Fibroblast of the conjunctiva (primary cell): ENCODE measurements at regions not wholly inside any gene's neighbourhood (a gene's known extent, or its start where the extent isn't known, plus 50 kb on each side); places are given as distances from the start of the nearest gene placed in this dataset.
"Not testable (repeated sequence)": the region's sequence is repeated elsewhere in the genome, so short reads cannot be mapped to it uniquely, and the experiment has no call there.

Source experiments
- DNase-seq: peaks from one replicate; pipeline ENCODE4 v3.0.0-alpha.2; 2010; ENCODE audit warnings: low read depth

- DNase-seq = no peak
Observed at GRCh38 chr1:90349510-90349909, 354.6 kb downstream of the ZNF326 start.

- no peak for DNase-seq
Observed at GRCh38 chr1:90348934-90349333, 354.0 kb downstream of the ZNF326 start.

- not testable (repeated sequence) for DNase-seq
Observed at GRCh38 chr1:90348459-90348858, 353.5 kb downstream of the ZNF326 start.

DNA sequence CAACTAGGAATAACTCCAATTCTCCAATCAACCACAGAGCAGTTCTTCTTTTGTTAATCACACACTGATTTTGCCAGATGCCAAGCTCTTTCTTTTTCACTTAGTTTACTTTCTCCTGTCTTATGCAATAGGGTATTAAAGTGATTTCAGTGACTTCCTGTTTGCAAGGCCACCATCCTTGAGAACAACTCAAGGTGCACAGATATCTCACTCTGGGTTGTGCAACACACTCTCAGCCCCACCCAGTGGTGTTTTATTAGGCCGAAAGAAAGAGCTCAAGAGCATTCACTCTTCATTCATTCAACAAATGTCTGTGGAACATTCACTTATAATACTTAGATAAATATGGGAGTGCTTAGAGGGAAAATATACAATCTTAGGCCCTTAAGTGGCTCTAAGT is 352.5 kb downstream of the ZNF326 start:
- DNase-seq = no peak

- no peak for DNase-seq
Observed at GRCh38 chr1:90346757-90347156, 351.8 kb downstream of the ZNF326 start.

DNA sequence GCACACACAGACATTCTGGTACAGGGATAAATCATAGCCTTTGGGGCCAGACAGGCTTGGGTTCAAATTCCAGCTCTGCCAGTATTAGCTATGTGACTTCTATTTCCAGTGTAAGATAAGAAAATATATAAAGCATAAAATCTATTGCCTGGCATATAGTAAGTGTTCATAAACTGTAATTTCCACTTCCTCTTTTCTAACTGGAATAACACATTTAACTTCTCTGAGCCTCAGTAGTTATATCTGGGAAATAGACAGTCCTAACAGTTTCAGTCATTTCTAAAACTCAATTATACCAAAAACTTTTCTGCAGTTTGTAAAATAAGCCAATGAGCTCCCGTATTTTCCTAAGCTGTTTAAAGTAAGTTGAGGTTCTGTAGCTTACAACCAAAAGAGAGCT is 351.4 kb downstream of the ZNF326 start:
- DNase-seq = no peak

DNA sequence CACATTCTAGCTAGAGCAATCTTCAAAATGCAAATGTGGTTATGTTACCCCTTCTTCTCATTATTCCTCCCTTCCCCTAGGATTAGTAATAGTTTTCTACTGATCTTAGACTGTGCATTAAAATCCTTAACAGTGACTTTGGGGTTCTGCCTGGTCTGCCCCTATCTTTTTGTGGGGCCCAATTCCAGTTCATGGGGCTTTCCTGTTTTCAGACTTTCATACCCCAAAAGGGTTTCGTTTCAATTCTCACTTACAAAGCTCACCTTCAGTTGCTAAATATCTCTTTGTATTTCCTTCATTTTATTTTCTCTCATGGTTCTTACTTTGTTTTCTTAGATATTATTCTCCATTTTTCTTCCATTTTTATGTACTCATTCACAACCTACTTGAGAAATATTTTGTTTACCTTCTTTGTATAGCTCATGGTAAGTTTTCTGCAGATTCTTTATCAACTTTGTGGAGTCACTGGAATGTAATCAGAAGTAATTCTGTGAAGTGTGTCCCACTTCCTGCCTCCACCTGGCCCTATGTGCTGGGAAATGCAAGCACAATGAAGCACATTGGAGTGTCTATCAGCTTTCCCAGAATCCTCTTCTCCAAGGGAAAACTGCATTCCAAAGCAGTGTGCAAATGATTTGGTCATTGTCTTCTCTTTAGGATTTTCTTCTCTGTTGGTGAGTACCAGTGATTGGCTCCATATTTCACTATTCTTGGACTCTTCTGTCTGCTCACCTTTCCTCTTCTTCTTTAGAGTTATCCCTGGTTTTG is 350.2 kb downstream of the ZNF326 start:
- DNase-seq = no peak

DNA sequence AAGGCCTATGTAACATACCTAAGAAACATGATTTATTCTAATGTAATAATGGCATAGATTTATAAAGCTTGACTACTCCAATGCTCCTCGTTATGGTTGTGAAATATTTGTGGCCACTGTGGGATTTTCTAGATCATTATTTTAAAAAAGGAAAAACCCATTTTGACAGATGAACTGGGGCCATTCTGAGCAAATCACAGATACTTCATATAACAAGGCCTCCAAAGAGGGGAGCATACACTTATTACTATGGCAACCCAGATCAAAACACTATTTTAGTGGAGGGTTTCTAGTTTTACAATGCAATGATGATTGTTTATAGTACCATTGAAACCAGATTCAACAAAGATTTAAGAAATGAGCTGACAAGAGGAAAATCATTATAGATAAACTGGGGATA is 346.6 kb downstream of the ZNF326 start:
- DNase-seq = no peak

GRCh38 chr1:90340606-90341005 is 345.7 kb downstream of the ZNF326 start:
- no peak for DNase-seq

GRCh38 chr1:90339811-90340210 is 344.9 kb downstream of the ZNF326 start:
- DNase-seq = no peak

- no peak for DNase-seq
Observed at GRCh38 chr1:90336552-90337324, 341.8 kb downstream of the ZNF326 start.

- DNase-seq = no peak
Observed at GRCh38 chr1:90335558-90335957, 340.6 kb downstream of the ZNF326 start.

GRCh38 chr1:90334137-90334536 is 339.2 kb downstream of the ZNF326 start:
- no peak for DNase-seq

DNA sequence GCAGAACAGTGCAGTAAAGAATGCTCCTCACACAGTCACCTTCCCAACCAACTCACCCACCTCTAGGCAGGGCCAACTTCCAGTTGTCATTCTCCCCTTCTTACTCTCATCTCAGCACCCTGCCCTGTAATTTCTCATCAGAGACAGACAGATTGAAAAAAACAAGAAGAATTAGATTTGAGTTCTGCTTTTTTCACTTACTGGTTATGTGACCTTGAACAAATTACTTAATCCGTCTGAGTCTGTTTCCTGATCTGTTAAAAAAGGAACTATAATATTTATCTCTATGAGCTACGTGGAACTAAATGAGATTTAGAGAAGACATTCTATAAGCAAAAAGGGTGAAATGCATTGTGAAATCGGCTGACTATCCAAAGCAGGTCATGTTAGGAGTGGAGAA is 330.3 kb downstream of the ZNF326 start:
- DNase-seq = no peak

DNA sequence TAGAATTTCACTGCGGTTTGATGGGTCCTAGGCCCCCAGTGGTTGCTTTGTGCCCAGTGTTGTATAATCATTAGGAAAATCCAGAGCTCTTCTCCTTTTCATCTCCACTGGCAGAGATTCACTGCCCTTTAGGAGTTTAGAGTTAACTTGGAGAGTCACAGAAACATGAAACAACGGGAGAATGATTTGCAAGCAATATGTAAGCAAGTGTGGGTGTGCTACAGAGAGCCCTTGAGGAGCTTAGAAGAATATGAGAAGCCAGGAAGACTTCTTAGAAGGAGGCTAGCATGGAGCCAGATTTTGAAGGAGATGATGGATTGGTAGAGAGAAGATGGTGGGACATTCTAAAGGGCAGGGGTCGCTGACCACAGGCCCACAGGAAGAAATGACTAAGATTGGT is 327.3 kb downstream of the ZNF326 start:
- no peak for DNase-seq

DNA sequence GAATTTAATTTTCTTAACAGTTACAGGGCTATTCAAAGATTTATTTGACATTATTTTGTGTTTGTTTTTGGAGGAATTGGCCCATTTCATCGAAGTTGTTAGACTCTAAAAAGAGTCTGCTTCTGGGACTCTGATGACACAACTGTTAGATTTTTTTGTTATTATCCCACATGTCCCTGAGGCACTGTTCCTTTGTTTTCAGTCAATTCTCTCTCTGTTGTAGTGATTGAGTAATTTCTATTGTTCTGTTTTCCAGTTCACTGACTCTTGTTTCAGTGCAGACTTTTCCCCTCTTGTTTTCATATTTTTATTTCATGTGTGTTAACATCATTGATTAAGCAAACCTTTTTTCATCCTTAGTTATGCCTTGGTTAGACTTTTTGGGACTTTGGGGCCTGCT is 325.0 kb downstream of the ZNF326 start:
- DNase-seq = no peak

DNA sequence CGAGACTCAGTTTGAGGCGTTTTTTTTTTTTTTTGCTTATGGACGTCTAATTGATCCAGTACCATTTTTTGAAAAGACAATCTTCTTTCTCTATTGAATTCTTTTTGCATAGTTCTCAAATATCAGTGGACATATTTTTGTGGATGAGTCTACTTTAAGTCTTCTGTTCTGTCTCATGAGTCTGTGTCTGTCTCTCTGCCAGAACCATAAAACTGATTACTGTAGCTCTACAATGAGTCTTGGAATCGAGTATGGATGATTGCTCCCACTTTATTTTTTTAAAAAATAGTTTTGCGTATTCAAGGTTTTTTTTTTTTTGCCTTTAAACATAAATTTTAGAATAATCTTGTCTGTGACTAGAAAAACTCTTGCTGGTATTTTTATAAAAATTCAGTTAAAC is 323.5 kb downstream of the ZNF326 start:
- DNase-seq = no peak

DNA sequence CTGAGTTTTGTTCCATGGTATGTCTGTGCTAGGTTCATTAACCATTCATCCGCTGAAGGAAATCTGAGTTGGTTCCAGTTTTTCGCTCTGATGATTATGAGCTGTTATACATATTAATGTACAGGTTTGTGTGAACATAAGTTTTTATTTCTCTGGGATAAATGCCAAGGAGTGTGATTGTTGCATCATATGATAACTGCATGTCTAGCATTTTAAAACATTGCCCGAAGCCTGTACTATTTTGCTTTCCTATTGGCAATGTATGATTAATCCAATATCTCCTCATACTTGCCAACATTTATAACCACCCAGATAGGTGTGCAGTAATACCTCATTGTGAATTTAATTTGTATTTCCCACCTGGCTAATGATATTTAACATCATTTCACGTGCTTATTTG is 322.7 kb downstream of the ZNF326 start:
- no peak for DNase-seq

DNA sequence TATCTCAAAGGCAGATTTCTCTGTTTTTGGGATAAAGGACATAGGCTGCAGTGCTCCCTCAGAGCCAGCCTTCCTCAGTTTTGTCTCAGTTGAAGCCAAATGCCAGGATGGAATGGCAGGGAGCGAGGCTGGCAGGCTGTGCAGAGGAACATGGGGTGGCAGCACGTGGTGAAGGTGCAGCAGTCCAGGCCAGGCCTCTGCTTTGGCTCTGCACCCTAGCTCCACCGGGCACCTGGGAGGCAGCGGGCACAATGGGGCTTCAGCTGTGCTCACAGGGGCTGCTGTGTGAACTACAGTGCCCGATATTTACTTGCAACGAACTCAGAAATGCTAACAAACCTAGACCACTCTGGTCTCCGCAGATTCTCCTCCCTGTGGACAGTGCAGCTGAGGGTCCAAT is 319.6 kb downstream of the ZNF326 start:
- DNase-seq = no peak

DNA sequence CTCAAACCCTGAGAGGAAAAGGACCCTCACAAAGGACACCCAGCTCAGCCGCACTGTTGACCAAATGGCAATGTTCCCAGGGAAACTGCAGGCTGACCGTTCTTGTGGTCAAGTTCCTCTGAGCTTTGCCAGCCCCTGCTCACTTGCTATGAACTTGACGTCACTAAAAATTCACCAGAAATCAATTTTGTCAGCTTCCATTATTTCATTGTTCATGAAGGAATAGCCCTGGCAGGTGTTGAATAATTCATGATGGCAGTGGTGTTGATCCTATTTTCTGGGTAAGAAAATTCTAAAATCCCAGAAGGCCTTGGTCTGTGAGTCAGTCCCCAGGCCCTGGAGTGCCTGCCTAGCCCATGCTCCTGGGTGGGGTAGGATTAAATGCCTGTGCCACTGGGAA is 318.9 kb downstream of the ZNF326 start:
- no peak for DNase-seq

DNA sequence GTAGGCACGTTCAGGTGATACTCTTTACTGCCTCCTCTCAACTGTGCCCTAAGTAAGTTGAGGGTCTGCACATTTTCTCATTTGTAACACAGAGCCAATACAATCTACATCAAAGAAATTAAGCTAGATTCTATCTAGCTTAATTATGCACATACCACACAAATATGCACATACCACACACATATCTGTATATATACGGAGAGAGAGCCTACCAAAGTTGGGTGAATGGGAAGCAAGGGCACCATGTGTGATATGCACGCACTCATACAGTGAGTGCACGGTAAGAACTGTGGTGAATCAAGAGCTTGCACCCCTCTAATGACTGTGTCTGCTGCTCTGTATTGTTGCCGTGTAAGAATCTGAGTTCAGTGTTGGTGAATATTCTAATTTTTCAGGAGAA is 314.9 kb downstream of the ZNF326 start:
- no peak for DNase-seq

- DNase-seq = no peak
Observed at GRCh38 chr1:90308421-90308820, 313.5 kb downstream of the ZNF326 start.

DNA sequence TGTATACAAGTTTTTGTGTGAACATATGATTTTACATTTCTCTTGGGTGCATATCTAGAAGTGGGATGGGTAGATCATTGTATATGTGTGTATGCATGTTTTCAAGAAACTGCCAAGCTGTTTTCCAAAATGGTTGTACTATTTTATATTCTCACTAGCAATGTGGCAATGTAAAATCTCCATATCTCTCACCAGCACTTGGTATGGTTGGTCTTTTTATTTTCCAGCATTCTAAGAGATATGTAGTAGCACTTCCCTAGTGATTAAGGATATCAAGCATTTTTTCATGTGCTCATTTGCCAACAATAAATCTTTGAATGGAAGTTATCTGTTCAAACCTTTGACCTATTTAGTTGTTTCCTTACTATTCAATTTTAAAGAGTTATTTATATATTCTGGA is 310.7 kb downstream of the ZNF326 start:
- no peak for DNase-seq

DNA sequence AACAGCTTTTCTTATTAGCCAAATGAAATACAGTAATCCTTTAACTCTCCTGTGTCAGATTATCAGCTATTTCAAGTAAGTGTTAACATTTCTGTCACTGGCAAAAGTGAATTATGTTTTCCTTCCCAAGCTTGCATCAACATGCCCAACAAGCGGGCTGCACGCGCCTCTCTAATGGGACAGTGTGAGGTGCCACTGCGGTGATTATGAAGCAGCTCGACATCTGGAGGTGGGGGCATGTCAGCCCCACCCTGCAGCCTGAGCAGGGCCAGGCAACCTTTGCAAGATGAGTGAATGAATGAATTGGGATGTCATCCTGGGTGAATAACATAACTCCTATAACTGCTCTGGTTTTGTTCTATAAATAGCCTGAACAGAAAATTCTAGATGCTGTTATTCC is 301.4 kb downstream of the ZNF326 start:
- no peak for DNase-seq
